CD4-positive, CD25-positive, alpha-beta regulatory T cell (primary cell): ENCODE measurements at regions not wholly inside any gene's neighbourhood (a gene's known extent, or its start where the extent isn't known, plus 50 kb on each side); places are given as distances from the start of the nearest gene placed in this dataset.
"Not testable (repeated sequence)": the region's sequence is repeated elsewhere in the genome, so short reads cannot be mapped to it uniquely, and the experiment has no call there.

ENCODE experiments used
- ATAC-seq, 2 donors: fragments of 150-1000 bp; cut with Tn5 transposase; one replicate each; pipeline ENCODE4 v1.10.0; 2021; ENCODE audit warnings: low read depth in 2 of 2, moderate number of reproducible peaks in 2 of 2, moderate library complexity in 1 of 2
- DNase-seq, 3 donors: peaks; one replicate each; pipeline versions ENCODE4 v3.0.0 to v3.0.0-alpha.2; 2012 to 2022; ENCODE audit warnings: mixed read lengths in 1 of 3
- H3K27ac ChIP-seq: one replicate; pipeline ENCODE4 v1.7.0; 2013; ENCODE audit warnings: mild to moderate bottlenecking, low read length; ENCODE audit not compliant: insufficient read depth, poor library complexity, severe bottlenecking
- H3K27me3 ChIP-seq: one replicate; pipeline ENCODE4 v1.7.0; 2013; ENCODE audit warnings: low read length; ENCODE audit not compliant: control insufficient read depth, insufficient read depth
- H3K36me3 ChIP-seq: one replicate; pipeline ENCODE4 v1.7.0; 2013; ENCODE audit warnings: mild to moderate bottlenecking, low read length, moderate library complexity; ENCODE audit not compliant: control insufficient read depth, insufficient read depth
- H3K4me1 ChIP-seq: 2 replicates; pipeline ENCODE4 v1.7.0; 2013; ENCODE audit warnings: mild to moderate bottlenecking, low read length; ENCODE audit not compliant: insufficient read depth, control insufficient read depth, poor library complexity, severe bottlenecking
- H3K4me3 ChIP-seq: one replicate; pipeline ENCODE4 v1.7.0; 2013; ENCODE audit warnings: low read depth, mild to moderate bottlenecking, low read length, moderate library complexity
- H3K9me3 ChIP-seq, 2 experiments: 1 replicate in 1 of 2; 2 replicates in 1 of 2; pipeline ENCODE4 v1.7.0; 2013; ENCODE audit warnings: low read length in 2 of 2, mild to moderate bottlenecking in 1 of 2, moderate library complexity in 1 of 2; ENCODE audit not compliant: control insufficient read depth in 2 of 2
- H3K27ac Mint-ChIP-seq, 3 donors: one replicate each; pipeline ENCODE4 v1.8.0; 2020 to 2022; ENCODE audit warnings: mild to moderate bottlenecking in 3 of 3, mixed read lengths in 3 of 3, moderate library complexity in 2 of 3
- H3K27me3 Mint-ChIP-seq: one replicate; pipeline ENCODE4 v1.8.0; 2022; ENCODE audit warnings: mild to moderate bottlenecking, mixed read lengths
- H3K36me3 Mint-ChIP-seq: one replicate; pipeline ENCODE4 v1.8.0; 2020; ENCODE audit warnings: mixed read lengths
- H3K4me1 Mint-ChIP-seq, 4 donors: one replicate each; pipeline ENCODE4 v1.8.0; 2020 to 2022; ENCODE audit warnings: mixed read lengths in 4 of 4, mild to moderate bottlenecking in 1 of 4
- H3K4me3 Mint-ChIP-seq, 4 donors: one replicate each; pipeline ENCODE4 v1.8.0; 2020 to 2022; ENCODE audit warnings: mild to moderate bottlenecking in 4 of 4, mixed read lengths in 4 of 4, moderate library complexity in 3 of 4
- H3K9me3 Mint-ChIP-seq, 7 donors: one replicate each; pipeline ENCODE4 v1.8.0; 2020 to 2022; ENCODE audit warnings: mixed read lengths in 7 of 7, mild to moderate bottlenecking in 3 of 7, moderate library complexity in 2 of 7

DNA sequence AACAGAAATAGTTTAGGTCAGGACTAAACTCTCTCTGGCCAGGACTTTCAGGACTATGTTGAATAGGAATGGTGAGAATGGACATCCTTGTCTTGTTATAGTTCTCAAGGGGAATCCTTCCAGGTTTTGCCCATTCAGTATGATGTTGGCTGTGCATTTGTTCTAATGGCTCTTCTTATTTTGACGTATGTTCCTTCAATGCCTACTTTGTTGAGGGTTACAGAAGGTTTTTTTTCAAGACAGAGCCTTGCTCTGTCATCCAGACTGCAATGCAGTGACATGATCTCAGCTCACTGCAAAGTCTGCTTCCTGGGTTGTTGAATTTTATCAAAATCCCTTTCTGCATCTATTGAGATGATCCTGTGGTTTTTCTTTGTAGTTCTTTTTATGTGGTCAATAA is 79.5 kb upstream of the NID2 start:
- ATAC-seq = no peak

DNA sequence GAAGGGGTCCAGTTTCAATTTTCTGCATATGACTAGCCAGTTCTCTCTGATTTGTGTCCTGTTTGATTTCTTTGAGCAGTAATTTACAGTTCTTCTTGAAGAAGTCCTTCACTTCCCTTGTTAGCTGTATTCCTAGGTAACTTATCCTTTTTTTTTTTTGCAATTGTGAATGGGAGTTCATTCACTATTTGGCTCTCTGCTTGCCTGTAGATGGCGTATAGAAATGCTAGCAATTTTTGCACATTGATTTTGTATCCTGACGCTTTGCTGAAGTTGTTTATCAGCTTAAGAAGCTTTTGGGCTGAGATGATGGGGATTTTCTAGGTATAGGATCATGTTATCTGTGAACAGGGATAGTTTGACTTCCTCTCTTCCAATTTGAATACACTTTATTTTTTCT is 77.6 kb upstream of the NID2 start:
- Mint-ChIP-seq H3K9me3 (peaks cover 0 to 10% (median 3%) of the 10 kb centered on the region in 7 donors), H3K36me3 (no peaks in the 10 kb centered on the region), H3K4me1 (no peaks in the 10 kb centered on the region), H3K27ac (no peak overlapping the region), H3K27me3 (peaks cover 10% of the 10 kb centered on the region), H3K4me3 (no peak overlapping the region)
- Histone ChIP-seq H3K27ac (no peak overlapping the region), H3K4me3 (no peak overlapping the region), H3K9me3 (peaks cover 0 to 2% of the 10 kb centered on the region in 2 experiments), H3K36me3 (no peaks in the 10 kb centered on the region), H3K27me3 (no peaks in the 10 kb centered on the region), H3K4me1 (no peaks in the 10 kb centered on the region)
- no peak for DNase-seq
- no peak for ATAC-seq

More for the DNA sequence above, 79.5 kb upstream of the NID2 start:
- Histone ChIP-seq H3K4me1 (no peaks in the 10 kb centered on the region), H3K9me3 (peaks cover 0 to 2% of the 10 kb centered on the region in 2 experiments), H3K4me3 (no peak overlapping the region), H3K27ac (no peak overlapping the region), H3K27me3 (peaks cover 3% of the 10 kb centered on the region), H3K36me3 (no peaks in the 10 kb centered on the region)
- H3K4me1 Mint-ChIP-seq = no peaks in the 10 kb centered on the region
- no peak for DNase-seq
- no peak overlapping the region for H3K4me3 Mint-ChIP-seq
- no peaks in the 10 kb centered on the region for H3K36me3 Mint-ChIP-seq
- H3K27ac Mint-ChIP-seq = no peak overlapping the region
- peaks cover 10% of the 10 kb centered on the region for H3K27me3 Mint-ChIP-seq
- H3K9me3 Mint-ChIP-seq = peaks cover 0 to 10% (median 3%) of the 10 kb centered on the region in 7 donors

DNA sequence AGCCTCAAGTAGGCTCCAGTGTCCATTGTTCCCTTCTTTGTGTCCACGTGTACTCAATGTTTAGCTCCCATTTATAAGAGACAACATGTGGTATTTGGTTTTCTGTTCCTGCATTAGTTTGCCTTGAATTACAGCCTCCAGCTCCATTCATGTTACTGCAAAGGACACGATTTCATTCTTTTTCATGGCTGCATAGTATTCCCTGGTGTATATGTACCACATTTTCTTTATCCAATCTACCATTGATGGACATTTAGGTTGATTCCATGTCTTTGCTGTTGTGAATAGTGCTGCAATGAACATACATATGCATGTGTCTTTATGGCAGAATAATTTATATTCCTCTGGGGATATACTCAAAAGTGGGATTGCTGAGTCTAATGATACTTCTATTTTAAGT is 75.2 kb upstream of the NID2 start:
- not testable (repeated sequence) for H3K27me3 Mint-ChIP-seq, H3K36me3 Mint-ChIP-seq, H3K36me3 ChIP-seq, H3K4me1 ChIP-seq, H3K4me1 Mint-ChIP-seq, H3K27me3 ChIP-seq, H3K4me3 ChIP-seq, H3K9me3 ChIP-seq, H3K4me3 Mint-ChIP-seq, DNase-seq, H3K9me3 Mint-ChIP-seq, H3K27ac ChIP-seq, H3K27ac Mint-ChIP-seq, ATAC-seq

DNA sequence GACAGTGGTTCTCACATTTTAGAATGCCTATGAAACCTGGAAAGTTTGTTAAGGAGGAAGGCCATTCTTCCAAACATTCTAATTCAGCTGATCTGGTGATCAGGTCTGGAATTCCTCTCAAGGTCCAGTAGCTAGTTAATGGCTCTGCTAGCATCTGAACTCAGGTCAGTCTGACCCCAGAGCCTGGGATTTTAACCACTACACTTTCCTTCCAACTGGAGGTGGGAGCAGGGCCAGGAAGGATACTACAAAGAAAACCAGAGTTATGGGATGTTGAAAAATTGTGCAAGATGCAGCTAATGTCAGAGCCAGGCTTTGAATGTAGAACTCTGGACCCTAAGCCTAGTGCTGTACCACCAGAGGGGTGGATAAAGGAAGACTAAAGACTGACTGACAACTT is 73.6 kb upstream of the NID2 start:
- Histone ChIP-seq H3K27ac (no peak overlapping the region), H3K36me3 (no peaks in the 10 kb centered on the region), H3K4me1 (no peaks in the 10 kb centered on the region), H3K9me3 (peaks cover 0 to 3% of the 10 kb centered on the region in 2 experiments), H3K4me3 (no peak overlapping the region), H3K27me3 (no peaks in the 10 kb centered on the region)
- Mint-ChIP-seq H3K9me3 (peaks cover 0 to 9% (median 3%) of the 10 kb centered on the region in 7 donors), H3K27me3 (peaks cover 5% of the 10 kb centered on the region), H3K4me3 (no peak overlapping the region), H3K36me3 (no peaks in the 10 kb centered on the region), H3K27ac (no peak overlapping the region), H3K4me1 (no peaks in the 10 kb centered on the region)
- ATAC-seq = no peak
- no peak for DNase-seq

DNA sequence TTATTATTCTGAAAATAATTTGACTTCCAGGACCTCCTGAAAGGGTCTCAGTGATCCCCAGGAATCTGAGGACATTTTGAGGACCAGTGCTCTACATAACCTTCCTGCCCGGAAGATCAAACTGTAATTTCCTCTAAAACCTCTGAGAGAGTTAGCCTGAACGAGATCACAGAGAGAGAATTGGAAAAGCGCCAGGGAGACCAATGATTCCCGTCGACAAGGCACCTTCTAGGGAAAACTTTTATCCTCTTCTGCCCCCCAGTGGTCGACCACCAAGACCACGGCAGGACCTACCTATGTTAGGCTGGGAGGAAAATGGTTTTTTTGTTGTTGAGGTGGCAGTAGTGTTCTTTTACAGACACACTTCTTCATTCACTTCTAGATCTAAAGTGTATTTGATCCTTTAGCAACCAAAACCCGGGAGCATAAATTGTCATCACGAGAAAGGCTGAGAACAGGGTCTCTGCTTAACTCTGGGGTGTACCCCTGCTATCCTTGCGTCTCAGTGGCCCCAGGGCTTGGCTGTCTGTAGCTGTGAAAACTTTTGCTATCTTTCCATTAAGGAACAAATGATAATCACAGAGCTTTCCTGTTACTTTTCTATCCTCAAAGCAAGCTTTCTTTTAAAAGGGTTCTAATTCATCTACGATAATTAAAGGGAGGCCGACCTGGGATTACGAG is 62.9 kb upstream of the NID2 start:
- H3K27ac ChIP-seq = no peak overlapping the region
- H3K36me3 ChIP-seq = no peaks in the 10 kb centered on the region
- Mint-ChIP-seq H3K27ac (no peak overlapping the region), H3K27me3 (peaks cover 6% of the 10 kb centered on the region), H3K36me3 (peaks cover 5% of the 10 kb centered on the region), H3K4me3 (no peak overlapping the region), H3K4me1 (peaks cover 0 to 10% (median 3%) of the 10 kb centered on the region in 4 donors), H3K9me3 (peaks cover 0 to 18% (median 6%) of the 10 kb centered on the region in 7 donors)
- DNase-seq (peak in 2 of 3 donors; percentile 0 to 60), ATAC-seq (no peak)
- H3K9me3 ChIP-seq = peaks cover 0 to 3% of the 10 kb centered on the region in 2 experiments
- peaks cover 2% of the 10 kb centered on the region for H3K27me3 ChIP-seq
- no peak overlapping the region for H3K4me3 ChIP-seq
- H3K4me1 ChIP-seq = no peaks in the 10 kb centered on the region

DNA sequence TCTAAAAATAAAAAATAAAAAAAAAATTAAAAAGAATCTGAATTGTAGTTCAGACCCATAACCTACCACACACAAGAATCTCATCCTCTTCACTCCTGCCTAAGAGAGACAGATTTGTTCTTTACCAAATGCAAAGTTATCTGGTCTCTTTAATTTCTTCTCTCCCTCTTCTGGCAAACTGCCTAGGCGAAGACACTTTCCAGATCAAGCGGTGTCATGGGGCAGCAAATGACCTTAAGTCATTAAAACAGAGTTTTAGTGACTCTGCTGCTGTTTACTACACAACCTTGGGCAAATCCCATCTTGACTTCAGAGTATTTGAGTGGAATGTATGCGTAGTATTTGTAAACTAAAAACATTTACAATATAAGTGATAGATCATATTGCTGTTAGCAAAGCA is 60.9 kb upstream of the NID2 start:
- no peak for ATAC-seq
- H3K27ac Mint-ChIP-seq = peak overlapping the region in 1 of 3 donors; percentile 33
- H3K9me3 Mint-ChIP-seq = peaks cover 0 to 8% (median 2%) of the 10 kb centered on the region in 7 donors
- Histone ChIP-seq H3K36me3 (no peaks in the 10 kb centered on the region), H3K4me3 (no peak overlapping the region), H3K27ac (no peak overlapping the region), H3K4me1 (no peaks in the 10 kb centered on the region), H3K9me3 (peaks cover 0 to 3% of the 10 kb centered on the region in 2 experiments), H3K27me3 (peaks cover 2% of the 10 kb centered on the region)
- H3K36me3 Mint-ChIP-seq = peaks cover 5% of the 10 kb centered on the region
- no peak overlapping the region for H3K4me3 Mint-ChIP-seq
- no peak for DNase-seq
- peaks cover 4% of the 10 kb centered on the region for H3K27me3 Mint-ChIP-seq
- peaks cover 0 to 14% (median 7%) of the 10 kb centered on the region in 4 donors for H3K4me1 Mint-ChIP-seq

DNA sequence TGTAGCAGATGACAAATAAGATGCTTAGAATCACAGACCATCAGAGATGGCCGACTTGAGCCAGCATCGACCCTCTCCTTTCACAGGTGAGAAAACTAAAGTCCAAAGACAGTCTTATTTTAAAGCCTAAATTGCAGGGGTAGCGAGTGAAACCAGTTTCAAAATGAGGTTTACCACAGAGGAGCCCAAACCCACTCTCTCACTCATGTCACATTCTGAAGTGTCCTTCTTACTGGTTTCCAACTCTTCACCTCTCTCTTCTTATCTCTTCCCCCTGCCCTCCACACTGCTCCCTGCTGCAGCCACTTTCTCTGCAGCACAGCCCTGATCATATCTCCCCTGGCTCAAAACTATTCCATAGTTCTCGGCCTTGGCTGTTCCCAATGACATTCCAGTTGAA is 57.0 kb upstream of the NID2 start:
- Mint-ChIP-seq H3K27me3 (peaks cover 15% of the 10 kb centered on the region), H3K36me3 (no peaks in the 10 kb centered on the region), H3K27ac (no peak overlapping the region), H3K4me1 (peaks cover 0 to 9% (median 2%) of the 10 kb centered on the region in 4 donors), H3K4me3 (no peak overlapping the region), H3K9me3 (peaks cover 0 to 5% (median 0%) of the 10 kb centered on the region in 7 donors)
- no peaks in the 10 kb centered on the region for H3K36me3 ChIP-seq
- H3K27ac ChIP-seq = no peak overlapping the region
- no peaks in the 10 kb centered on the region for H3K27me3 ChIP-seq
- DNase-seq = no peak
- no peaks in the 10 kb centered on the region for H3K4me1 ChIP-seq
- H3K9me3 ChIP-seq = no peaks in the 10 kb centered on the region
- H3K4me3 ChIP-seq = no peak overlapping the region
- ATAC-seq = no peak
